ENCODE measurements at regions not wholly inside any gene's neighbourhood (a gene's known extent, or its start where the extent isn't known, plus 50 kb on each side); places are given as distances from the start of the nearest gene placed in this dataset.

GRCh38 chr4:175871774-175872405 is 59.8 kb upstream of the GPM6A start:
- H3K27ac Mint-ChIP-seq = no peak overlapping the region
- no peaks in the 10 kb centered on the region for H3K4me1 Mint-ChIP-seq
- TF ChIP-seq, protein P1, sequence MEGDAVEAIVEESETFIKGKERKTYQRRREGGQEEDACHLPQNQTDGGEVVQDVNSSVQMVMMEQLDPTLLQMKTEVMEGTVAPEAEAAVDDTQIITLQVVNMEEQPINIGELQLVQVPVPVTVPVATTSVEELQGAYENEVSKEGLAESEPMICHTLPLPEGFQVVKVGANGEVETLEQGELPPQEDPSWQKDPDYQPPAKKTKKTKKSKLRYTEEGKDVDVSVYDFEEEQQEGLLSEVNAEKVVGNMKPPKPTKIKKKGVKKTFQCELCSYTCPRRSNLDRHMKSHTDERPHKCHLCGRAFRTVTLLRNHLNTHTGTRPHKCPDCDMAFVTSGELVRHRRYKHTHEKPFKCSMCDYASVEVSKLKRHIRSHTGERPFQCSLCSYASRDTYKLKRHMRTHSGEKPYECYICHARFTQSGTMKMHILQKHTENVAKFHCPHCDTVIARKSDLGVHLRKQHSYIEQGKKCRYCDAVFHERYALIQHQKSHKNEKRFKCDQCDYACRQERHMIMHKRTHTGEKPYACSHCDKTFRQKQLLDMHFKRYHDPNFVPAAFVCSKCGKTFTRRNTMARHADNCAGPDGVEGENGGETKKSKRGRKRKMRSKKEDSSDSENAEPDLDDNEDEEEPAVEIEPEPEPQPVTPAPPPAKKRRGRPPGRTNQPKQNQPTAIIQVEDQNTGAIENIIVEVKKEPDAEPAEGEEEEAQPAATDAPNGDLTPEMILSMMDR (IDR thresholded peaks at IDR 0.05) = no peak
- no peaks in the 10 kb centered on the region for H3K36me3 Mint-ChIP-seq (ENCODE audit: low read depth)
- no peaks in the 10 kb centered on the region for H3K9me3 Mint-ChIP-seq
- no peak overlapping the region for H3K4me3 Mint-ChIP-seq
- no peak for DNase-seq
- peaks cover 8% of the 10 kb centered on the region for H3K27me3 Mint-ChIP-seq (ENCODE audit: low read depth, poor library complexity)

GRCh38 chr4:175873707-175874106 is 61.6 kb upstream of the GPM6A start:
- no peaks in the 10 kb centered on the region for H3K4me1 Mint-ChIP-seq
- no peak overlapping the region for H3K27ac Mint-ChIP-seq
- H3K4me3 Mint-ChIP-seq = no peak overlapping the region
- no peak for DNase-seq
- no peaks in the 10 kb centered on the region for H3K36me3 Mint-ChIP-seq (ENCODE audit: low read depth)
- TF ChIP-seq, protein P1 (IDR thresholded peaks at IDR 0.05) = no peak
- no peaks in the 10 kb centered on the region for H3K9me3 Mint-ChIP-seq
- peaks cover 8% of the 10 kb centered on the region for H3K27me3 Mint-ChIP-seq (ENCODE audit: low read depth, poor library complexity)

- Mint-ChIP-seq H3K4me1 (no peaks in the 10 kb centered on the region), H3K9me3 (peaks cover 5% of the 10 kb centered on the region), H3K36me3 (ENCODE audit: low read depth) (no peaks in the 10 kb centered on the region), H3K27ac (peak overlapping the region; percentile 1), H3K27me3 (ENCODE audit: low read depth, poor library complexity) (peaks cover 8% of the 10 kb centered on the region), H3K4me3 (no peak overlapping the region)
- TF ChIP-seq, protein P1 (IDR thresholded peaks at IDR 0.05) = no peak
- DNase-seq = no peak
These were observed 62.2 kb upstream of the GPM6A start for GRCh38 chr4:175874306-175874705.

DNA sequence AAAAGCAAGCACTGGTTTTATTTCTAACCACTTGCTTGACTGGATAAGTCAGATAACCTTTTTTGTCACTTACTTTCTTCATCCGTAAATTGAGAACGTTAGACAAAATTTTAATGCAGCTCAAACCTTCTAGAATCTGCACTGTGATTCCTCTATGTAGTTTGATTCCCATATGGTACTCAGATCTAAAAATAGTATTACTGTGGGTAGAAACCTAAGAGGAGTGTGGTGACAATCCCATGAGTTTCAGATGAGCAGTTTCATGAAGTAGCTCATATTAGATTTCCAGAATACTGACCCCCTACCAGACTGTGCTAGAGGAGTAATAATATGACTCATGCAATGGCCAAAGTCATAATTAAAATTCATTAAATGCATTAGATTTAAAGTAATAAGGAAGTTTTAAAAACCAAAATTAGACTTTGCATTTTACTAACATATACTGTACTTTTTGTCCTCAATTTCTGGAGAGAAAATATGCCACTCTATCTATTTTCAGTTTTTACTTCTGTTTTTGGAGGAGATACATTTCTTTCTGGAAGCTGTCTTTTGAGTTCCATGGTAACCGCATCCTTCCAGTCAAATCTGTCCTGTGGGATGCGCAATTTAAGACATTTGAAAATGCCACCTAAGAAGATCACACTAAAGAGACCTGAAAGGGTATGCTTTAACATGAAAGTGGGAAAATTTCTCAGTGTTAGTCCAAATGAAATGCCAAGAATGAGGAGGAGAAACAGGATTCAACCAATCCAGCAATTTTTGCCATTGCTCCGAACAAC is 64.1 kb upstream of the GPM6A start:
- TF ChIP-seq, protein P1 (IDR thresholded peaks at IDR 0.05) = no peak
- Mint-ChIP-seq H3K9me3 (peaks cover 7% of the 10 kb centered on the region), H3K4me3 (no peak overlapping the region), H3K4me1 (no peaks in the 10 kb centered on the region), H3K27me3 (ENCODE audit: low read depth, poor library complexity) (peaks cover 8% of the 10 kb centered on the region), H3K27ac (no peak overlapping the region), H3K36me3 (ENCODE audit: low read depth) (no peaks in the 10 kb centered on the region)
- DNase-seq = no peak

- DNase-seq = no peak
- H3K9me3 Mint-ChIP-seq = peaks cover 7% of the 10 kb centered on the region
These were observed 70.8 kb upstream of the GPM6A start for GRCh38 chr4:175882891-175883290.

More at GRCh38 chr4:175882891-175883290, 70.8 kb upstream of the GPM6A start:
- no peaks in the 10 kb centered on the region for H3K27me3 Mint-ChIP-seq (ENCODE audit: low read depth, poor library complexity)
- TF ChIP-seq, protein P1 (IDR thresholded peaks at IDR 0.05) = no peak
- no peaks in the 10 kb centered on the region for H3K4me1 Mint-ChIP-seq
- H3K27ac Mint-ChIP-seq = no peak overlapping the region
- H3K4me3 Mint-ChIP-seq = no peak overlapping the region
- H3K36me3 Mint-ChIP-seq (ENCODE audit: low read depth) = no peaks in the 10 kb centered on the region

Measured in nephron progenitor cell (in vitro differentiated cells).